IMR-90 (cell line): ENCODE measurements at regions not wholly inside any gene's neighbourhood (a gene's known extent, or its start where the extent isn't known, plus 50 kb on each side); places are given as distances from the start of the nearest gene placed in this dataset.
A peak's percentile ranks its signal among the peaks of the same experiment; 100 is the strongest.

Source experiments
- ATAC-seq: fragments of 200-7000 bp; cut with Tn5 transposase; 2 replicates; pipeline ENCODE4 v1.9.1; 2020; ENCODE audit warnings: low read depth, mild to moderate bottlenecking, moderate library complexity
- BruUV-seq: library from RNA; stranded (reverse); fragments of 400-500 nt; replicated peaks from 2 replicates; lab custom pipeline; 2021; lab: Mats Ljungman, UMichigan
- CTCF ChIA-PET: fragments of 300-600 bp; formaldehyde crosslinking; extraction: SDS; loops from one replicate; lab custom pipeline; 2021; ENCODE audit warnings: antibody characterized with exemption; lab: Yijun Ruan, JAX
- POLR2A ChIA-PET: fragments of 300-600 bp; sonication (Branson Sonifier 250); formaldehyde crosslinking; loops from one replicate; lab custom pipeline; 2022; ENCODE audit warnings: antibody characterized with exemption; ENCODE audit not compliant: unreplicated experiment; lab: Charles Lee
- DNase-seq: peaks from one replicate; pipeline ENCODE4 v3.0.0; 2013
- H2AFZ ChIP-seq: replicated peaks from 2 replicates; pipeline ENCODE3; 2013; ENCODE audit warnings: low read length, mild to moderate bottlenecking; ENCODE audit not compliant: poor library complexity
- H2AK5ac ChIP-seq: 2 replicates; pipeline ENCODE4 v1.6.1; 2013; ENCODE audit warnings: low read depth, low read length, inconsistent platforms
- H2AK9ac ChIP-seq: replicated peaks from 2 replicates; pipeline ENCODE3; 2013; ENCODE audit warnings: mild to moderate bottlenecking, low read depth, low read length, moderate library complexity; ENCODE audit not compliant: poor library complexity
- H2BK120ac ChIP-seq: 2 replicates; pipeline ENCODE4 v1.6.1; 2013; ENCODE audit warnings: low read depth, low read length, inconsistent platforms
- H2BK15ac ChIP-seq: 3 replicates; pipeline ENCODE4 v1.6.1; 2013; ENCODE audit warnings: low read depth, low read length, inconsistent platforms
- H2BK20ac ChIP-seq: 2 replicates; pipeline ENCODE4 v1.6.1; 2013; ENCODE audit warnings: low read depth, mild to moderate bottlenecking, inconsistent platforms, low read length, moderate library complexity
- H2BK5ac ChIP-seq: 2 replicates; pipeline ENCODE4 v1.6.1; 2013; ENCODE audit warnings: mild to moderate bottlenecking, low read depth, low read length, inconsistent platforms; ENCODE audit not compliant: poor library complexity, severe bottlenecking
- H3K14ac ChIP-seq: replicated peaks from 2 replicates; pipeline ENCODE4 v1.6.1; 2013; ENCODE audit warnings: low read depth, low read length, inconsistent platforms
- H3K18ac ChIP-seq: 2 replicates; pipeline ENCODE4 v1.6.1; 2013; ENCODE audit warnings: low read depth, low read length, control low read depth
- H3K23ac ChIP-seq: 2 replicates; pipeline ENCODE4 v1.6.1; 2013; ENCODE audit warnings: low read depth, low read length, inconsistent platforms
- H3K27ac ChIP-seq: 2 replicates; pipeline ENCODE4 v1.5.1; 2013; ENCODE audit warnings: mild to moderate bottlenecking, control low read depth, low read length; ENCODE audit not compliant: insufficient read depth
- H3K27me3 ChIP-seq: 2 replicates; pipeline ENCODE4 v1.6.1; 2013; ENCODE audit warnings: low read length; ENCODE audit not compliant: control insufficient read depth, insufficient read depth
- H3K36me3 ChIP-seq: 2 replicates; pipeline ENCODE4 v1.6.1; 2013; ENCODE audit warnings: low read length, mixed read lengths; ENCODE audit not compliant: control insufficient read depth, insufficient read depth
- H3K4ac ChIP-seq: 2 replicates; pipeline ENCODE4 v1.6.1; 2013; ENCODE audit warnings: low read depth, low read length, inconsistent platforms
- H3K4me1 ChIP-seq: 2 replicates; pipeline ENCODE4 v1.6.1; 2013; ENCODE audit warnings: low read length, mixed read lengths; ENCODE audit not compliant: control insufficient read depth, insufficient read depth
- H3K4me2 ChIP-seq: 2 replicates; pipeline ENCODE4 v1.6.1; 2013; ENCODE audit warnings: low read depth, mild to moderate bottlenecking, control low read depth, low read length, moderate library complexity
- H3K4me3 ChIP-seq: 2 replicates; pipeline ENCODE4 v1.5.1; 2013; ENCODE audit warnings: low read depth, mild to moderate bottlenecking, control low read depth, low read length, moderate library complexity; ENCODE audit not compliant: insufficient read depth
- H3K56ac ChIP-seq: 2 replicates; pipeline ENCODE4 v1.6.1; 2013; ENCODE audit warnings: low read length, inconsistent platforms; ENCODE audit not compliant: insufficient read depth; ENCODE audit errors: extremely low read depth
- H3K79me1 ChIP-seq, 2 experiments: 2 replicates each; pipeline ENCODE4 v1.6.1; 2013; ENCODE audit warnings: low read length in 2 of 2, inconsistent platforms in 1 of 2, low read depth in 1 of 2
- H3K9ac ChIP-seq: 2 replicates; pipeline ENCODE4 v1.6.1; 2013; ENCODE audit warnings: low read depth, low read length, control low read depth
- H3K9me1 ChIP-seq: 2 replicates; pipeline ENCODE4 v1.6.1; 2013; ENCODE audit warnings: low read length, inconsistent platforms; ENCODE audit not compliant: insufficient read depth
- H3K9me3 ChIP-seq: 2 replicates; pipeline ENCODE4 v1.6.1; 2013; ENCODE audit warnings: low read length; ENCODE audit not compliant: control insufficient read depth, insufficient read depth
- H4K20me1 ChIP-seq: 2 replicates; pipeline ENCODE4 v1.6.1; 2013; ENCODE audit warnings: low read length, inconsistent platforms; ENCODE audit not compliant: insufficient read depth
- H4K5ac ChIP-seq: 2 replicates; pipeline ENCODE4 v1.6.1; 2013; ENCODE audit warnings: mild to moderate bottlenecking, low read depth, low read length, control low read depth
- H4K8ac ChIP-seq, 2 experiments: 2 replicates each; pipeline ENCODE4 v1.6.1; 2013; ENCODE audit warnings: low read depth in 2 of 2, low read length in 2 of 2, control low read depth in 1 of 2, inconsistent platforms in 1 of 2
- H4K91ac ChIP-seq: 2 replicates; pipeline ENCODE4 v1.6.1; 2013; ENCODE audit warnings: low read depth, low read length, inconsistent platforms; ENCODE audit not compliant: insufficient read depth
- BHLHE40 ChIP-seq: fragments of 150-350 bp; IDR thresholded peaks from 2 replicates; pipeline ENCODE4 v1.6.1; 2016; ENCODE audit warnings: mild to moderate bottlenecking, low read depth, low read length
- CEBPB ChIP-seq: IDR thresholded peaks from 2 replicates; pipeline ENCODE4 v1.6.1; 2012; ENCODE audit warnings: low read depth, low read length, improper control_type of control experiment
- CHD1 ChIP-seq: IDR thresholded peaks from 2 replicates; pipeline ENCODE4 v1.6.1; 2012; ENCODE audit warnings: low read depth, low read length, improper control_type of control experiment
- CTCF ChIP-seq: conservative IDR thresholded peaks from 2 replicates; pipeline ENCODE4 v1.5.1; 2012; ENCODE audit warnings: mild to moderate bottlenecking, low read depth, low read length, improper control_type of control experiment
- ELK1 ChIP-seq: fragments of 150-350 bp; IDR thresholded peaks from 2 replicates; pipeline ENCODE4 v1.6.1; 2016; ENCODE audit warnings: low read depth, mild to moderate bottlenecking, low read length, moderate library complexity, borderline replicate concordance
- FOS ChIP-seq: fragments of 150-350 bp; IDR thresholded peaks from 2 replicates; pipeline ENCODE4 v1.6.1; 2016; ENCODE audit warnings: low read depth, low read length
- MAFK ChIP-seq: IDR thresholded peaks from 2 replicates; pipeline ENCODE4 v1.6.1; 2012; ENCODE audit warnings: low read depth, low read length, improper control_type of control experiment
- MAZ ChIP-seq: IDR thresholded peaks from 2 replicates; pipeline ENCODE4 v1.6.1; 2012; ENCODE audit warnings: low read depth, mild to moderate bottlenecking, low read length, improper control_type of control experiment, moderate library complexity, borderline replicate concordance
- MXI1 ChIP-seq: IDR thresholded peaks from 2 replicates; pipeline ENCODE4 v1.6.1; 2012; ENCODE audit warnings: low read depth, mild to moderate bottlenecking, low read length, moderate library complexity, borderline replicate concordance
- NFE2L2 ChIP-seq: fragments of 150-350 bp; IDR thresholded peaks from 2 replicates; pipeline ENCODE4 v1.6.1; 2016; ENCODE audit warnings: low read depth, mild to moderate bottlenecking, low read length
- POLR2A ChIP-seq: IDR thresholded peaks from 2 replicates; pipeline ENCODE4 v1.6.1; 2012; ENCODE audit warnings: mild to moderate bottlenecking, low read depth, low read length
- RAD21 ChIP-seq: IDR thresholded peaks from 2 replicates; pipeline ENCODE4 v1.6.1; 2012; ENCODE audit warnings: low read length, improper control_type of control experiment
- RCOR1 ChIP-seq: IDR thresholded peaks from 2 replicates; pipeline ENCODE4 v1.6.1; 2012; ENCODE audit warnings: mild to moderate bottlenecking, low read length, improper control_type of control experiment; ENCODE audit not compliant: insufficient replicate concordance
- RFX5 ChIP-seq: IDR thresholded peaks from 2 replicates; pipeline ENCODE4 v1.8.0; 2012; ENCODE audit warnings: low read depth, mild to moderate bottlenecking, low read length, moderate library complexity
- SMC3 ChIP-seq: fragments of 150-350 bp; IDR thresholded peaks from 2 replicates; pipeline ENCODE4 v1.6.1; 2016; ENCODE audit warnings: low read depth, mild to moderate bottlenecking, antibody characterized with exemption, low read length, moderate library complexity
- USF2 ChIP-seq: fragments of 150-350 bp; IDR thresholded peaks from 2 replicates; pipeline ENCODE4 v1.6.1; 2017; ENCODE audit warnings: mild to moderate bottlenecking, antibody characterized with exemption, low read length, low read depth
- WGBS, 2 experiments: methylation state at CpG; one replicate each; pipeline versions ENCODE4 v1.1.5 to v1.1.7; 2013; ENCODE audit warnings: missing lambda C conversion rate in 2 of 2; ENCODE audit not compliant: insufficient read length in 1 of 2; ENCODE audit errors: extremely low coverage in 2 of 2; 5-methylcytosine and 5-hydroxymethylcytosine counted together
- dilution Hi-C: fragments of 300-500 bp; cut with HindIII; formaldehyde crosslinking; loops from one replicate; pipeline ENCODE4 v1.14.3; 2018; ENCODE audit warnings: low sequenced_read_pairs; ENCODE audit not compliant: unreplicated experiment
- in situ Hi-C: fragments of 300-500 bp; cut with MboI; formaldehyde crosslinking; loops from 3 replicates; pipeline ENCODE4 v1.14.3; 2019; ENCODE audit warnings: low sequenced_read_pairs, inconsistent platforms, mixed read lengths
- intact Hi-C: fragments of 100-400 bp; cut with micrococcal nuclease; formaldehyde crosslinking; loops from 2 replicates; pipeline ENCODE4 v1.10.0; 2022

GRCh38 chr4:127124919-127125318 is 507.8 kb upstream of the INTU start:
- no peak overlapping the region for H3K27ac ChIP-seq
- no peak overlapping the region for H4K8ac ChIP-seq
- H2AK5ac ChIP-seq = no peak overlapping the region
- H3K14ac ChIP-seq = no peak overlapping the region
- DNase-seq = peak; percentile 24
- no TSS peak for BruUV-seq
- no peak overlapping the region for H3K18ac ChIP-seq
- no peak overlapping the region for H2BK120ac ChIP-seq
- no peak overlapping the region for H3K56ac ChIP-seq
- H2BK20ac ChIP-seq = no peak overlapping the region
- no peaks in the 10 kb centered on the region for H3K79me1 ChIP-seq
- no peaks in the 10 kb centered on the region for H3K36me3 ChIP-seq
- no peak overlapping the region for H3K23ac ChIP-seq
- H2BK15ac ChIP-seq = no peak overlapping the region
- H3K9me1 ChIP-seq = no peaks in the 10 kb centered on the region
- no peak overlapping the region for H3K9ac ChIP-seq
- ChIA-PET CTCF (interaction anchor here (1.3 kb wide), 1 partner anchor 275 kb away, joined by 3 read pairs; no protein-coding TSS in a partner anchor), POLR2A (no interaction called here)
- H3K4me2 ChIP-seq = no peak overlapping the region
- no peak overlapping the region for H2AFZ ChIP-seq
- intact Hi-C loops (loop anchor here (5.0 kb wide), 1 partner anchor 498 kb away; no protein-coding TSS in a partner anchor), dilution Hi-C loops (no loop called here), in situ Hi-C loops (no loop called here)
- no peak overlapping the region for H2AK9ac ChIP-seq
- ATAC-seq = no peak
- no peaks in the 10 kb centered on the region for H4K20me1 ChIP-seq
- no peak for TF ChIP-seq ELK1
- TF ChIP-seq MAFK = no peak
- peak; percentile 48 for TF ChIP-seq CTCF
- no peak for TF ChIP-seq POLR2A
- TF ChIP-seq MXI1 = no peak
- no peak for TF ChIP-seq FOS
- TF ChIP-seq USF2 = no peak
- TF ChIP-seq BHLHE40 = no peak
- TF ChIP-seq NFE2L2 = no peak
- TF ChIP-seq CEBPB = no peak
- no peak for TF ChIP-seq RCOR1
- TF ChIP-seq RFX5 = no peak
- peak; percentile 24; the same call in 1 of the 2 replicates for TF ChIP-seq SMC3
- no peak for TF ChIP-seq MAZ
- no peak for TF ChIP-seq CHD1
- peak; percentile 51 for TF ChIP-seq RAD21
- no peak overlapping the region for H2BK5ac ChIP-seq
- no peak overlapping the region for H4K5ac ChIP-seq
- H4K91ac ChIP-seq = no peak overlapping the region
- H3K9me3 ChIP-seq = no peaks in the 10 kb centered on the region
- no peaks in the 10 kb centered on the region for H3K27me3 ChIP-seq
- H3K4me1 ChIP-seq = peaks cover 4% of the 10 kb centered on the region
- H3K4me3 ChIP-seq = no peak overlapping the region
- no peak overlapping the region for H3K4ac ChIP-seq
- WGBS, 2 experiments = no CpG with 5 or more reads among the region's 2 CpGs
